K562 (cell line): ENCODE measurements at regions not wholly inside any gene's neighbourhood (a gene's known extent, or its start where the extent isn't known, plus 50 kb on each side); places are given as distances from the start of the nearest gene placed in this dataset.

Experiments used
- CEBPB ChIP-seq: fragments of 450-650 bp; IDR thresholded peaks from 2 replicates; pipeline ENCODE4 v1.6.1; 2016; ENCODE audit warnings: missing genetic modification characterization, missing compliant biosample characterization
- ELK1 ChIP-seq: sonication (generic); formaldehyde crosslinking; IDR thresholded peaks from 2 replicates; pipeline ENCODE4 v1.8.1; 2022; ENCODE audit warnings: missing genetic modification reagents
- KDM5B ChIP-seq: fragments of 200-600 bp; sonication (generic); IDR thresholded peaks from 2 replicates; pipeline ENCODE4 v1.6.1; 2012; ENCODE audit warnings: low read depth, mild to moderate bottlenecking, moderate library complexity, low read length, control low read depth, inconsistent platforms; ENCODE audit not compliant: insufficient replicate concordance

- no peak for TF ChIP-seq KDM5B
- TF ChIP-seq CEBPB: no peak
- TF ChIP-seq ELK1 (CRISPR knock-in tag): no peak
Observed at GRCh38 chr18:30175061-30175574, 867.4 kb downstream of the DSC3 start.
